ENCODE measurements at regions not wholly inside any gene's neighbourhood (a gene's known extent, or its start where the extent isn't known, plus 50 kb on each side); places are given as distances from the start of the nearest gene placed in this dataset.

DNA sequence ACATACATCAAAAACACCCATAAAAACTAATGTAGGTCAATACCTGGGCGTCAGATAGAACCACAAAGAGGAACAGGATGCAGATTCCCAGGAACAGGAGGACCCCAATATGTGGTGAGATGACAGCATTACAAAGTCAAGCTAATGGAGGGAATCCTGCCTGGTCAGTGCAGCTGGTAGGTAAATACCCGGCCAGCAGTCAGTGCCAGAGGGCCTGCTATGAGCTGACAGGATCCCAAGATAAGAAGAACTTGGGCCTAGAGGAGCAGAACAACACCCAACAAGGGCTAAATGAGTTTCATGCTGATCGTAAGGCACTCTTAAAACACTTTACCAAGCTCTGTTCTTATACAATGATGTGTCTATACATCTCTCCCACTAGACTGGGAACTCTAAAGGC is 61.2 kb upstream of the KCNMB2 start:
- Histone ChIP-seq H3K9ac (ENCODE audit: low read depth, low read length) (no peak overlapping the region), H3K4me1 (ENCODE audit: insufficient read depth, low read length) (no peaks in the 10 kb centered on the region), H3K27me3 (ENCODE audit: insufficient read depth, low read length) (no peaks in the 10 kb centered on the region), H3K9me3 (ENCODE audit: insufficient read depth, low read depth, low read length) (no peaks in the 10 kb centered on the region), H3K36me3 (ENCODE audit: insufficient read depth, low read length) (no peaks in the 10 kb centered on the region), H3K4me3 (ENCODE audit: low read length) (no peak overlapping the region), H3K27ac (ENCODE audit: low read depth, low read length) (no peak overlapping the region)
- 87% methylated on average over 3 of the region's 3 CpGs for WGBS

DNA sequence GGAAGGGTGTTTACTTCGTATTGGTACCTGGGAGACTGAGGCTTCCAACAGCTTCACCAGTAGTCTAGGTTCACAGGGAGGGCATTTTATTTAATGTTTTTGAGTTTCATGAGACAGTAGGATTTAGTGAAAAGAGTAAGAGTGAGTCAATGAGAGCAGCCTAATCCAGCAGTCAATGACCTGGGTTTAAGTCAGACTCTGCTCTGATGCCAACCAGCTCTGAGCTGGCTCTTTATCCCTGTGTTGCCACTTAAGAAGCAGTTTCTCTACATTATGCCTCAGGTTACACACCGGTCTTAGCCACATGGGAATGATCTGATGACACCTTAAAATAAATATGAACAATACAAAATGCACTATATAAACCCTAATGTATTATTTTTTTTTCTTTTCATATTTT is 59.4 kb upstream of the KCNMB2 start:
- H3K27me3 ChIP-seq (ENCODE audit: insufficient read depth, low read length), result no peaks in the 10 kb centered on the region
- H3K9ac ChIP-seq (ENCODE audit: low read depth, low read length), result no peak overlapping the region
- H3K36me3 ChIP-seq (ENCODE audit: insufficient read depth, low read length), result no peaks in the 10 kb centered on the region
- 90% methylated on average over 2 of the region's 2 CpGs for WGBS
- H3K9me3 ChIP-seq (ENCODE audit: insufficient read depth, low read depth, low read length), result no peaks in the 10 kb centered on the region
- no peaks in the 10 kb centered on the region for H3K4me1 ChIP-seq (ENCODE audit: insufficient read depth, low read length)
- H3K4me3 ChIP-seq (ENCODE audit: low read length), result no peak overlapping the region
- H3K27ac ChIP-seq (ENCODE audit: low read depth, low read length), result no peak overlapping the region

DNA sequence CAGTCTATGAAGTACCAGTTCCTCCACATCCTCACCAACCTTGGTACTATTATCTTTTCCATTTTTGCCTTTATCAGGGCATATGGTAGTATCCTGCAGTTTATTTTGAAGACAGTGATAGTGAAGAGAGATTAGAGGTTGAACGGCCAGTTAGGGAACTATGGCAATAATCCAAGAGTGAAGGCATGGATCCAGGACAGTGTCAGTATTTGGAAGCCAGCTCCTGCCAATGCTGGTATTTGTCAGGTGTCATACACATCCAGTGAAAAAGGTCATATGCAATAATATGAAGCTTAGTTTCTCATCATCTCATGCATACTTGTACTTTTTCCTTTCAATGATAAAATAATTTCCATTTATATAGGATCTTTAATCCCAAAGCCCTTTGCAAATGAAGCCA is 56.8 kb upstream of the KCNMB2 start:
- no peak overlapping the region for H3K27ac ChIP-seq (ENCODE audit: low read depth, low read length)
- H3K4me1 ChIP-seq (ENCODE audit: insufficient read depth, low read length), result no peaks in the 10 kb centered on the region
- H3K27me3 ChIP-seq (ENCODE audit: insufficient read depth, low read length), result no peaks in the 10 kb centered on the region
- no peak overlapping the region for H3K4me3 ChIP-seq (ENCODE audit: low read length)
- H3K9me3 ChIP-seq (ENCODE audit: insufficient read depth, low read depth, low read length), result no peaks in the 10 kb centered on the region
- H3K9ac ChIP-seq (ENCODE audit: low read depth, low read length), result no peak overlapping the region
- 85% methylated on average over 1 of the region's 1 CpG for WGBS
- no peaks in the 10 kb centered on the region for H3K36me3 ChIP-seq (ENCODE audit: insufficient read depth, low read length)

DNA sequence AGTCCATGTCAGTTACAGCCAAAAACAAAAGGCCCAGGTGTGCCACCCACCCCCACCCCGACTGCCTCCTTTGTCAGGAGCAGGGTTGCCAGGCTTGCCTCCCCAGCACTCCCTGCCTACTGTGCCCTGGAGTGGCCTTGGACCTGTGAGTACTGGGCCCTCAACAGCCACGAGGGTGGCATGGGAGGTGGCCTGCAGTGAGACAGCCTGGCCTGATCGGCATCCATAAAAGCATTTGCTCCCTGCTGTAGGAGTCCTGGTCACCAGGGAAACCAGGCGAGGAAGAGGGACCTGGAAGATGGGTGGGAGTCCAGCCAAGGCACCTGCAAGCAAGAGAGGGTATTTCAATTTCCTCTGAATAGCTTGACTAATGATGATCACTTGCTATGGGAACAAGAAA is 56.4 kb upstream of the KCNMB2 start:
- no peaks in the 10 kb centered on the region for H3K27me3 ChIP-seq (ENCODE audit: insufficient read depth, low read length)
- 78% methylated on average over 4 of the region's 4 CpGs for WGBS
- no peaks in the 10 kb centered on the region for H3K4me1 ChIP-seq (ENCODE audit: insufficient read depth, low read length)
- no peak overlapping the region for H3K9ac ChIP-seq (ENCODE audit: low read depth, low read length)
- no peaks in the 10 kb centered on the region for H3K9me3 ChIP-seq (ENCODE audit: insufficient read depth, low read depth, low read length)
- H3K4me3 ChIP-seq (ENCODE audit: low read length), result no peak overlapping the region
- no peaks in the 10 kb centered on the region for H3K36me3 ChIP-seq (ENCODE audit: insufficient read depth, low read length)
- H3K27ac ChIP-seq (ENCODE audit: low read depth, low read length), result no peak overlapping the region

DNA sequence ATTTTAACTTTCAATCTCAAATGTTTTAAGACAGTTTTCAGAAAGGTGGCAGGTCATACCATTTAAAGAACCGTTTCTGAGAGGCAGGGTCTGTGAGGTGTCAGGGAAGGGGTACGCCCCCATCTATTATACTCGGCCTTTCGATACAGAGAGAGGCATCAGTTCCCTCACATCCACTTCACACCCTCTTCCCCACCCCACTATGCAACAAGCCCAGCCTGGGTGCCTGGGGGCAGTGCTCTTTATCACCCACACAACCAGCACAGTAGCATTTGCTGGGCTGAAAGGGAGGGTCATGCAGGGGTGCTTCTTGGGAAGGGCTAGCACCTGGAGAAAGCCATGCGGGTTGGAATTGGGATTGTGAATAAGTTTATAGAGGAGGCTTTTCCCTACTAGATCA is 56.0 kb upstream of the KCNMB2 start:
- Histone ChIP-seq H3K4me1 (ENCODE audit: insufficient read depth, low read length) (no peaks in the 10 kb centered on the region), H3K9ac (ENCODE audit: low read depth, low read length) (no peak overlapping the region), H3K27me3 (ENCODE audit: insufficient read depth, low read length) (no peaks in the 10 kb centered on the region), H3K9me3 (ENCODE audit: insufficient read depth, low read depth, low read length) (no peaks in the 10 kb centered on the region), H3K27ac (ENCODE audit: low read depth, low read length) (no peak overlapping the region), H3K36me3 (ENCODE audit: insufficient read depth, low read length) (no peaks in the 10 kb centered on the region), H3K4me3 (ENCODE audit: low read length) (no peak overlapping the region)
- WGBS, result 96% methylated on average over 5 of the region's 5 CpGs

DNA sequence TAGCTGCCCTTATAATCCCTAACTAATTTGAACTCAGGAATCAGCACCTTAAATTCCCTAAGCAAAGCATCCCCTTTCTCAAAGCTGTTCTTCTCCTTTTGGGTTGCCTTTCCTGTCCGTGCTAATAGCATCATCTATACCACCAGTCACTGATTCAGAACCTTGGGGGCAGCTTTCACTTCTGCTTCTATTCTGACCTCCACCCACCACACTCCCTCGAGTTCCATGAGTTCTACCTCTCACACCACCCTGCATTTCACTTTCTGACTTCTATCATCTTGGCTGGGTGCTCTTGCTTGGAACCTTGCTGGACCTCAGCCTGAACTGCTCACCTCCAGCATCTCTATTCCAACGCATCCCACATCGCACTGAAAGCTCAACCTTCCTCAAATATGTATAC is 55.4 kb upstream of the KCNMB2 start:
- Histone ChIP-seq H3K9ac (ENCODE audit: low read depth, low read length) (no peak overlapping the region), H3K4me1 (ENCODE audit: insufficient read depth, low read length) (no peaks in the 10 kb centered on the region), H3K27ac (ENCODE audit: low read depth, low read length) (no peak overlapping the region), H3K4me3 (ENCODE audit: low read length) (no peak overlapping the region), H3K27me3 (ENCODE audit: insufficient read depth, low read length) (no peaks in the 10 kb centered on the region), H3K9me3 (ENCODE audit: insufficient read depth, low read depth, low read length) (no peaks in the 10 kb centered on the region), H3K36me3 (ENCODE audit: insufficient read depth, low read length) (no peaks in the 10 kb centered on the region)
- WGBS, result 86% methylated on average over 3 of the region's 4 CpGs

DNA sequence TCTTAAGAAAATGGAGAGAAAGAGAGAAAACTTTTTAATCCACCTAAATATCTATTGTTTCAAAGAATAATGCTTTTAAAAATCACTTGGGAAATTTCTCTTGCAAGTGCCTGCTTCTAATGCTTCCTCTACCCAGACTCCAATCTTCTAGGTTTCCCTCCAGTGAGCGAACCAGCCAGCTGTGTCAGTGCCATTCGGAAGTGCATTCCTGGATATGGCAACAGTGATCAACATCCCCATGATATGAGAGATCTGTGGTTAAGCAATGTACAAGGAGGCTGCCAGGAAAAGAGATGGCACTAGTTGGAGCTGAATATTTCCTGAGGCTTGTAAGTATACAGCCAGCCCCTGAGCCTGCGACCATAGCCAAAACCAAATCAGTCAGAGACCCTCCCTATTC is 53.3 kb upstream of the KCNMB2 start:
- peaks cover 12% of the 10 kb centered on the region; the same call in 1 of the 2 replicates for H3K4me1 ChIP-seq (ENCODE audit: insufficient read depth, low read length)
- 96% methylated on average over 3 of the region's 3 CpGs for WGBS
- no peaks in the 10 kb centered on the region for H3K36me3 ChIP-seq (ENCODE audit: insufficient read depth, low read length)
- H3K27ac ChIP-seq (ENCODE audit: low read depth, low read length), result no peak overlapping the region
- H3K9me3 ChIP-seq (ENCODE audit: insufficient read depth, low read depth, low read length), result no peaks in the 10 kb centered on the region
- H3K9ac ChIP-seq (ENCODE audit: low read depth, low read length), result no peak overlapping the region
- no peaks in the 10 kb centered on the region for H3K27me3 ChIP-seq (ENCODE audit: insufficient read depth, low read length)
- no peak overlapping the region for H3K4me3 ChIP-seq (ENCODE audit: low read length)

DNA sequence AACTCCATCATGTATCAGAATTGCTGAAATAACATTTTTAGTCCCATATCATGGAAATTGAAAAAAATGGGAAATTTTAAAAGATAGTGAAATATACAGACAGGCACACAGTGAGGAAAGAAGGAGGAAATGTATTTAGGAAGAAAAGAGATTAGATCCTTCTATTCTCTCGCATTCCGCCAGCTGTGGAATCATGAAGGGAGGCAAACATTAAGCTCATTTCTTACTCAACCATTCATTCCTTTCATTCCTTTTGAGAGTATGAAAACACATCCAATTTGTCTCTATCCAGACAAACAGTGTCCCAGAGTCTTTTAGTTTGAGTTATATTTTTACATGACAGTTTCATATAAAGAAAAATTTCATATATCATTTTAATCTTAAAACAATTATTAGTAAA is 52.5 kb upstream of the KCNMB2 start:
- Histone ChIP-seq H3K36me3 (ENCODE audit: insufficient read depth, low read length) (no peaks in the 10 kb centered on the region), H3K4me1 (ENCODE audit: insufficient read depth, low read length) (peaks cover 12% of the 10 kb centered on the region; the same call in 1 of the 2 replicates), H3K9ac (ENCODE audit: low read depth, low read length) (no peak overlapping the region), H3K9me3 (ENCODE audit: insufficient read depth, low read depth, low read length) (no peaks in the 10 kb centered on the region), H3K27ac (ENCODE audit: low read depth, low read length) (no peak overlapping the region), H3K27me3 (ENCODE audit: insufficient read depth, low read length) (no peaks in the 10 kb centered on the region), H3K4me3 (ENCODE audit: low read length) (no peak overlapping the region)
- WGBS, result 100% methylated on average over 2 of the region's 2 CpGs

DNA sequence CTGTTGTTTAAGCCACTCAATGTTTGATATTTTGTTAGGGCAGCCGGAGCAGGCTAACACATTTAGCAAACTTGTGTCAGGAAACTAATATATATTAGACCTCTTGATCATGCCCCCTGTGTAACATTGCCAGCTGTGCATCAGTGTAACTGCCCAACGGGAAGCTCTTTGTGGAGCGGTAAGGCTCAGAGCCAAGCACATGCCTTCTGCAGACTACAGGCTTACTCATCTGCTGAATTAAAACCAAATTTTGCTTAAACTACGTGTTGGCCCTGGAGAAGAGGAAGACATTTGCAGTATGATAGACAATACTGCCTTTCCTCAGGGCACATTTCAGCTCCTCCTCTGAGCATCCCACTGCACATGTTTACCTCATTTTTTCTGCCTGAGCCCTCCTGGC is 50.5 kb upstream of the KCNMB2 start:
- no peak overlapping the region for H3K9ac ChIP-seq (ENCODE audit: low read depth, low read length)
- no peaks in the 10 kb centered on the region for H3K9me3 ChIP-seq (ENCODE audit: insufficient read depth, low read depth, low read length)
- 95% methylated on average over 4 of the region's 4 CpGs for WGBS
- H3K27ac ChIP-seq (ENCODE audit: low read depth, low read length), result no peak overlapping the region
- H3K36me3 ChIP-seq (ENCODE audit: insufficient read depth, low read length), result no peaks in the 10 kb centered on the region
- H3K27me3 ChIP-seq (ENCODE audit: insufficient read depth, low read length), result no peaks in the 10 kb centered on the region
- no peak overlapping the region for H3K4me3 ChIP-seq (ENCODE audit: low read length)
- H3K4me1 ChIP-seq (ENCODE audit: insufficient read depth, low read length), result peaks cover 12% of the 10 kb centered on the region; the same call in 1 of the 2 replicates

Measured in HUES64 (cell line).